HG02623 (cell line): ENCODE measurements at regions not wholly inside any gene's neighbourhood (a gene's known extent, or its start where the extent isn't known, plus 50 kb on each side); places are given as distances from the start of the nearest gene placed in this dataset.

Experiments
- ATAC-seq: cut with Tn5 transposase; IDR thresholded peaks from one replicate; pipeline ENCODE4 v1.9.1; 2021; ENCODE audit warnings: moderate library complexity; ENCODE audit not compliant: unreplicated experiment

DNA sequence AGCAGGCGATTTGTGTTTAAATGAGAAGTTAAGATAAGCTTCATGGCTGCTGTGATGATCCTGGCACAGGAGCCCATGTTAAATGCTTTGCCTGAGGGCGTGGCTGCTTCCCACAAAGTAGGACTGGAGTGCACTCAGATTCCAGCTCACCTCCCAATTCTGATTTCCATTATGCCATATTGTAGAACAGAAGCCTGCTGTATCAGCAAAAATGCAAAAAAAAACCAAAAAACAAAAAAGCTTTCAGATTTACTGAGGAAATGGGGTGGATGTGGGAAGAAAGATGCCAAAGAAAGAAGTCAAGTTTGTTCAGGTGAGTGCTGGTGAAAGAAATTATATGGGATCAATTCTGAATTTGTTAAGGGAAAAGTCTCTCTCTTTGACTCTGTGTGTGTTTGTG is 610.4 kb upstream of the NETO1 start:
- no peak for ATAC-seq

DNA sequence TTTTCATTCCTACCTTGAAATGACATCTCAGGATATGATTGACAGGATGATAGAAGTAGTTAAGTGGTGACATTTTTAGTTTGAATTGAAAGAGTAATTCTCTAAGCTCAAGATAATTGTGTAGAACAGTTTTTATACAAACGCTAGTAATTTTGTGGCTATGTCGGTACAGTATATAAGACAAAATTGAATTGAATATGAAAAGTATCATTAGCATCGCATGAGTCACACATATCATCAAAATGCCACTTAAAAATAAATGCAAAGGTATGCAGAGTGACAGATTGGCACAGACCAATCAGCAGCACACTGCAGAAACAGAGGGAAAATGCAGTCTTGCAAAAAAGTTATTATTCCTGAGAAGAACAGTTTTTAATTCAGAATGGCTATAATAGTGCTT is 608.2 kb upstream of the NETO1 start:
- ATAC-seq, result no peak

DNA sequence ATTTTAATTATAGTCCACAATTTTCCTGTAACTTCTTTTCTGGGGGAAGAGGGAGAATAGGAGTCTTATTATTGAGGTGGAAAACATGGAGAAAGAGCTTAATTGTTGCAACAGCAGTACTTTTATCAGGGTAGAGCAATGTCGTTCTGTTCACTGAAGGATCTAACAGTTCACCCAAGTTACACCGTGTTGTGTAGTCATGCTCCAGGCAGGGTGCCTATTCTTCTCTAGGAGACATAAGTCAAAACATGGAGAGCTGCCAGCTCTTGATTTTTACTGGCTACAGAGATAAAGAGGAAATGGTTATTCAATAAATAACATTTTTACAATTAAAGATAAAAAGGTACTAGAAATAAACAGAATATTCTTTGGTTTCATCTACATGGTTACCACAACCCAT is 594.3 kb upstream of the NETO1 start:
- ATAC-seq, result no peak

DNA sequence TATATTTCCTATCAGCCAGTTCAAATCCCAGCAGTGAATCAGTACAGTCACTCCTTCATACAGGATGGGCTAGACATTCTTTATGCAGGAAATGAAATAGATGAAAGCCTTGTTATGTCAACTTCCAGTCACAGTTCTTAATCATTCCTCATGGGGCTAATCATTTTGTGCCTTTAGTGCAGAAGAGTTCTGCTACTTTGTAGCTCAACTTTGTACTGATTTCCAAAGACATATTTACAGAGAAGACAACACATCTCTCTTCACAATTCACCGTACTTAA is 593.9 kb upstream of the NETO1 start:
- no peak for ATAC-seq

DNA sequence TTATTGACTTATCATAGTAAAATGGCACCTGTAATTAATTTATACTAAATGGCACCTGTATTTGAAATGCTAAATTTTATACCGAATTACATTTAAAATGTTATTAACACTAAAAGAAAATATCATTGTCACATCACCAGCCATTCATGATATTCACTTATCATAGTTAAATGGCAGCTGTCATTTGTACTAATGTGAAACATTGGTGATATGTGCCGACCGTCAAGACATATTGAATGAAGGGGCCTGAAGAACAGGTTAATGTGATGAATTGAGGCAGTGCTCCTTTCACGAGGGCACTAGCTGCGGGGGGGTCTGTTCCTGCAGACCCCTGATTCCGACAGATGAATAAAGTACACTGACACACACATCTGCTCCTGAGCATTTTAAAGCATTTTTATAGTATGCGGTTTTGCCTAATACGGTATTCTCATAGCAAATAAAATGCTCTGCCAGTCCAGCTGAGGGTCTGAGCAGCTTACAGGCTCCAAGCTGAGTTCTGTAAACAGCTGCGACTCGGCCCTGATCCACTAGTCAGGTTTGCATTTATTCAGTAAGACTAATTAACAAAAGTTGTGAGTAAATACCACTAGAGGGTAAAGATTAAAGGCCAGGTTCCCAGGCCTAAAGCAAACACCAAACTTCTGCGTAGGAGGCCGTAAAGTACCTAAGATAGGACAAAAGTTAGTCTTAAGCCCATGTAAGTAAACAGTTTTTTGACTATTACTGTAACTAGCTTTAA is 593.4 kb upstream of the NETO1 start:
- no peak for ATAC-seq

DNA sequence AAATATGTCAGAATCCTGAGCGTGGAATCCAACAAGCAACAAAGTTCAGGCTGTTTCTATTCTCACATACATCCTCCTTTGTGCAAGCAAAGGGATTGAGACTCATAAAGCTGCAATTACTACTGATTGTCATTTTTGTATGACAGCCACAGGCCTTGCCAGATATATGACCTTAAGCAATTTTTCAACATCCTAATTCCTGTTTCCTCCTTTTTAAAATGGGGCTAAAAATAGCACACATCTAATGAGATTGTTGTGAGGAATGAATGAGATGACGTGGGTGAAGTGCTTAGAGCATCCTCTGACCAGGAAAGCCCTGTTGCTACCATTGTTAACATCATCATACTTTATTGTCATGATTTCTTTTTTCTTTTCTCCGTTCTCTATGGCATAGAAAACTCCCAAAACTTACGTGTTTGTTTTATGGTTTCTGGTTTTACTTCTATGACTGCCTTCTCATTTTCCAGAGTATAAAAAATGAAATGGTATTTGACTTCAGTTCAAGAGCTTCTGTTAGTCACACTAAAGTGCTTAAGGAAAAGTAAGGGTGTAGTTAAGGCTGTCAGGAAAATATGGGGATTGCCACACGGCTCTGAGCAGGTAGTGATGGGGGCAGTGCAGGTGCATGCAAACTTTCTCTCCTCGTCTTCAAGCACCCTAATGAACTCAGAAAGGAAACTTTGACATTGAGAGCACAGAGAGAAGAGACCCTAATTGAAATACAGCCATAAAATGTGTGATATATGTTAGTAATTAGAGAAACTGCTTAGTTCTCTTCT is 590.6 kb upstream of the NETO1 start:
- ATAC-seq, result no peak

DNA sequence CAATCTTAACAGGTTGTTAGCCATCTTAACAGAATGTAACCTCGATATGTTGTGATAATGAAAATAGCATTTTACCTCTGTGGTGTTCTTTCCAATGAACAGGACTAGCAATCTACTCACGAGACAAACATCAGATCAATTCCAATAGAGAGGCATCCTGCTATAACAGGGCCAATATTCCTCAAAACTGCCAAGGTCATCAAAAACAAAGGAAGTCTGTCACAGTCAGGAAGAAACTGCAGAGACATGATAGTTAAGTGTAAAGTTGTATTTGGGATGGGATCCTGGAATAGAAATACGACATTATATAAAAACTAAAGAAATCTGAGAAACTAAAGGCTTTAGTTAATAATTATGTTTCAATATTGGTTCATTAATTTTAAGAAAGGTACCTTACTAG is 588.9 kb upstream of the NETO1 start:
- no peak for ATAC-seq

DNA sequence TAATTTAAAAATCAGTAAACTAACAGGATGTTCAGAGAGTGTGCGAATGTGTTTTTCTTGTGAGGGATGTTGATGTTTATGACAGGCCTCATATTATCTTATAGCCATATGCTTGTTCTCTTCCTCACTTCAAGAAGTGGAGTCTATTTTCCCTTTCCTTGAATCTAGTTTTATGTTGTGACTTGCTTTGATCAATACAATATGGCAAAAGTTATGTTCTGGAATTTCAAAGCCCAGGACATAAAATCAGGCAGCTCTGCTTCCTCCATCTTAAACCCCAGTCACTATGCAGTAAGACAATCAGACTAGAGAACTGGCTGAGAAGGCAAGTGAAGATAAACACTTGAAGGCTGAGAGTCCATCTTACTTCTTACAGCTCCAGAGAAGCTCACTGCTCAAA is 585.1 kb upstream of the NETO1 start:
- ATAC-seq, result no peak

DNA sequence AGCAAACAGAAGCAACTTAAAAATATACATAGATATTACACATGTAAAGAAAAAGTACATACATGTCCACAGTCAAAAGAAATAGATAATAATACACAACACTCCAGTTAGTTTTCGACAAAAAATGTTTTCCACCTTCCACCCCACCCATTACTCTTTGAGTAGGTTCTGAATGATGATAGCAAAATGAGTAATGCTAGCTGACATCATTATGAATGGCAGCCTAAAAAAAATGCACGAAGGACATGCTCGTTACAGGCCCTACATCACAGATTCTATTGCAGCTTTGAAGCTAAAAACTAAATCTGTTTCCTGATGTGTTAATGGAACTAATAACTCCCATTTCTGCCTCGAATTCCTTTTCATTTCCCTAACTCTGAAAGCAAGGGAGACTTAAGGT is 578.7 kb upstream of the NETO1 start:
- ATAC-seq, result no peak

DNA sequence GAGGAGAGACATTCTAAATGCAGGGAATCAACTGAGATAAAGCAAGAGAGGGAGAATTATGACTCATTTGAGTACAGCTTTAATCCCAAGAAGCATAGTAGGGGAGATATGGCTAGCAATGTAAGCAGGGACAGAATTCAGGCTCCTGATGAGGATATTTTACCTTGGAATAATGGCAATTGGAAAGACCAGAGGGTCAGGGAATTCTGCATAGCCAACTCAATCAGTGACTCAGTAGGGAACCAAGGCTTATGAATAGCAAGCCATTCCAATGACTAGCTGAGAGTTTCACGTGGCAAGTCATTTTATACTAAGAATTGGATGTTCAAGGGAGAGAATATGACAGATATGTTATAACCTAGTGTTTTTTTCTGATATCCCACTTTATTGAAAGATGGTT is 563.8 kb upstream of the NETO1 start:
- no peak for ATAC-seq

DNA sequence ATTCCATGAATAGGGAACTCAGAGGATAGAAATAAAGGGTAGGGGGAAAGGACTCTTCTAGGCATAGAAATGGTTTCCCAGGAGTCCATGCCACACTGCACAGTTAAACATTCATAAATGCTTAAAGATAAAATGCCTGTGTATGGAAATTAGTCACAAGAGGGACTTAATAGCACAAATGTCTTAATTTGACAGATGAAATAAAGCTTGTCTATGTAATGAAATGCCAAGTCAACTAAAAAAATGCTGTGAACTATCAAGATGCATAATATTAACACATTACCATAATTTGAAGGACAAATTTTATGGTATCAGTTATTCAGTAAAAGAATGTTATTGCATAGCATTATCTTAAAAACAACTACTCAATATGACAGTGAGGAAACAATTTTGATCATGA is 553.2 kb upstream of the NETO1 start:
- ATAC-seq, result no peak

DNA sequence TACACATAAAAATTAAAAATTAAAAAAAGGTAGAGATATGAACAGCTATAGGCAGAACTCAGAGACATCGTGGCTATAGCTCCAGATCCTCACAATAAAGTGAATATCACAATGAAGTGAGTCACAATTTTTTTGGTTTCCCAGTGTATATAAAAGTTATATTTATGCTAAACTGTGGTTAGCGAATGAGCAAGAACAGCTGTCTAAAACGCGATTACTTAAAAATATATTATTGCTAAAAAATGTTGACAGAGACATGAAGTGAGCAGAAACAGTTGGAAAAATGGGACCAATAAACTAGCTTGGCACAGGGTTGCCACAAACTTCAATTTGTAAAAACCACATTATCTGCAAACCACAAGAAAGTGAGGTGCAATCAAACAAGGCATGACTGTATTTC is 551.7 kb upstream of the NETO1 start:
- ATAC-seq, result no peak

DNA sequence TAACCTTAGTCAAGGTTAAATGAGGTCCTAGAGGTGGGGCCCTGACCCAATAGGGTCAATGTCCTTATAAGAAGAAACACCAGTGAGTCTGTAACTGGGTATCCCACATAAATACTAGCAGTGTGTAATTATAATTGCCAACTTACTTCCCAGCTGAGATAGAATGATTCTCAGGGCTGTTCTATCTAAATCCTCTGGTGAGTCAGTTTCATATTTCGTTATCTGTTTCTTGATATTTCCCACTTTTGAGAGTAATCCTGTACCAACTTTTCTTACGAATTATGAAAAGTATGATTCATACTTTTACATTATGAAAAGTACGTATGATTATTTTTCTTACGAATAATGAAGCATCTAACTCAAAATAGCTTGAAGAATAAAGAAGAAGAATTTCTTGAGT is 546.8 kb upstream of the NETO1 start:
- no peak for ATAC-seq

DNA sequence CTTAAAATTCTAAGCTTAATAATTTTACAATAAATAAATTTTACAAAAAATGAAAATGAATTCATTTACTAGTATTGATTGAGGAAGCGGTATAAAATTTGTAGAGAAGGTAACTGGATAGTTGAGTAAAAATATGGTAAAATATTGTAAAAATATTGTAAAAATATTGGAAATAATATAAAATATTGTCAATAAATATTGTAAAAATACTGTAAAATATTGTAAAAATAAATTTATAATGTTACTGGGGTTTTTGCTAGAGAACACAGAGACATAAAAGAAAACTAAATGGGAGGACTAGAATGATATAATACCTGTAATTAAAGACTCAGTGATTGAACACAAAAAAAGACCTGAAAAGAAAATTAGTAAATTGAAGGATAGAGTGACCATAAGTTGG is 546.3 kb upstream of the NETO1 start:
- no peak for ATAC-seq

DNA sequence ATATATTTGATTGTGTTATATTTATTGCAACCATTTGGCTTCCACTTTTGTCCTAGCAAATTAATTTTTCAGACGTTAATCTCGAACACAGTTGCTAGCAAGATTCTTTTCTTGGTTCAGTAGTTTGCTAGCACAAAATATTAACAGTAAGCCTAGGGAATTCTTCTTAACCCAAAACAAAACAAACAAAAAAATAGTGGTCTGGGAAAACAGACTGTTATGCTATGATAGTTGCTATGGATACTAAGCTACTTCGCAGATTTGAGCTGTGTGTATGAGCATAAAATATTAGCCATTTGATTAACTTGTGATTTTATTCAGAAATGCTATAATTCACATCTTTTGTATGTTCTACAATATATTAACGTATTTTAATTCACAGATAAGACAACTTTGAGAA is 541.5 kb upstream of the NETO1 start:
- ATAC-seq, result no peak

DNA sequence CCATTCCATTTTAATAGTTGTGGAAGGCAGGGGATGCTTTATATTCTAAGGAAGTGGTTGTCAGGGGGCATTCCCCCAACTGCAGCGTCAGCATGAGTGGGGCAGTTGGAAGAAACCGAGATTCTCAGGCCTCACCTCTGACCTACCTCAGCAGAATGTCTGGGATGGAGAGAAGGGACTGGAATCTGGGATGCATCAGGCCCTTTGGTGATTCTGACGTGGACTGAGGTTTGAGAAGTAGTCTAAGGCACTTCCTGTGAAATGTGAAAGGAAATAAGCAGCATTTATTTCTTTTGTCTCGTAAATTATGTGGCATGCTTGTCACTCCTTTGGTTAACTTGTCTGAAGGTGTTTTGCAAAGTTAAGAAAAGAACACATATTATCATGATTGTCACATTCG is 540.7 kb upstream of the NETO1 start:
- ATAC-seq, result no peak

DNA sequence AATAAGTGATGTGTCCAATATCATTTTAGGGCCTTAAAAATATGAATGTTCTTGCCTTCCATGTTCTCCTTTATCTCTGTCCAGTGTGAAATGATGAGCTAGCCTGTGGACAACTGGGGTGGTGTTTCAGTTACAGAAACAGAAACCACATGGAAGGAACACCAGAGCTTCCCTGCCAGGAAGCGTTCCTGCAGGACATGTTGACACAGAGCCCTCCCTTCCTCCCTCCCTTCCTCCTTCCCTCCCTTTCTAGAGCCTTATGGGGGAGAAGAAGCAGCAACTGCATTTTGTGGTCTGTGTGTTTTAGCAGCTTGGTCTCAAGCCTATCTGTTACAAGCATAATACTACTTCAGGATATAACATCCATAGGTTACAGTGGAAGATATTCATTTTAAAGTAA is 539.7 kb upstream of the NETO1 start:
- no peak for ATAC-seq

DNA sequence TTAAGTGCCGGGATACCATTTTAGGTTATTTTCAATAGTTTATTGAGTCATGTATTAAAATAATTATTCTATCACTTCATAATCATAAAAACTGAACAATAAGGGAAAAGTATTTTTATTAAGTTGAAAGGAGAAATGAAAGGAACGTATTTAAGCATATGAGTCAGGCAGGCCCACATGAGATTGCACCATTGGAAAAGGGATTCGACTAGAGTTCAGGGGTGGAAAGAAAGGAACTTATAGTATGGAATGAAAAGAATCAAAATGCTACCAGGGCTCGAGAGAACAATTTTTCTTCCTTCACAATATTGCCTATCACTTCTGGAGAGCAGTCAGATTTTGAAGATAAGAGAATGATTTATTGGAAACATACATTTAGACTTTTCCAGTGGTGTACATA is 516.5 kb upstream of the NETO1 start:
- no peak for ATAC-seq

DNA sequence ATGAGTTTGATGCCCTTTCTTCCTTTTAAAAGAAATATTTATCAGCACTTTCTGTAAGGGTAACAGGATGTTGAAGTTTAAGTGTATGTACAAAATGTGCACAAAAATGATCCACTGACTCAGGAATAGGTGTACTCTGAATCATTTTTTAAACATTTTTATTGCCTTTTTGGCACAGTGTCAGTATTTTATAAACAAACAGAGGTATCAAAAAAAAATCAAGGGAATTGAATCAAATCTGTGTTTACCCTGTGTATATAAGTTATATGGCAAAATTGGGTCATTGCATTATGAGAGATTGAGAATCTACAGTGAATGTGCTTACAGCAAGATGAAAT is 513.9 kb upstream of the NETO1 start:
- ATAC-seq, result no peak

DNA sequence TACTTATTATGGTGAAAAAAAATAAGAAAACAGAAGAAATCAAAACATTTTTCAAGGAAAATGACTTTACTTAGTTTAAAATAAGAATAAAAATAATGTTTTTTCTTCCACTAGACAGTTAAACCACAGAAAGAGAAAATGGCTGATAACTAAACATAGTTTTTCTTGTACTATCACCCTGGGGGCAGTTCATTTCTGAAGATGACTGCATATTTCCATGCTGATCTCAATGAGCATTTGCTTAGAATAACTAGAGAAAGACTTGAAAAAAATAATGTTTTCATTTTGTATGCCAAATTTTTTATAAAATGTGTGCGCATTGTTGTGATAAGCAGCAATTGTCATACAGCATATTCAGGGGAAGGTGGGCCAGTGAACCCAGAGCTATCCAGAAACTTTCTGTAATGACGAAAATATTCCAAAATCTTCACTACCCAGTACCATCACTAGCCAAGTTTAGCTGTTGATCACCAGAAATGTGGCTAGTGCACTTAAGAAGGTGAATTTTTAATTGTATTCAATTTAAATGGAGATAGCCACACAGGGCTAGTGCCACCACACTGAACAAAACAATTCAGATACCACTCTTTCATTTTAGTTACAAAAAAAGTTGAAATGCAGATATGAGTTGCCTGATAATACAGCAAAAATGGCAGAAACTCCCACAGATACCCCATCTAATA is 513.4 kb upstream of the NETO1 start:
- no peak for ATAC-seq

DNA sequence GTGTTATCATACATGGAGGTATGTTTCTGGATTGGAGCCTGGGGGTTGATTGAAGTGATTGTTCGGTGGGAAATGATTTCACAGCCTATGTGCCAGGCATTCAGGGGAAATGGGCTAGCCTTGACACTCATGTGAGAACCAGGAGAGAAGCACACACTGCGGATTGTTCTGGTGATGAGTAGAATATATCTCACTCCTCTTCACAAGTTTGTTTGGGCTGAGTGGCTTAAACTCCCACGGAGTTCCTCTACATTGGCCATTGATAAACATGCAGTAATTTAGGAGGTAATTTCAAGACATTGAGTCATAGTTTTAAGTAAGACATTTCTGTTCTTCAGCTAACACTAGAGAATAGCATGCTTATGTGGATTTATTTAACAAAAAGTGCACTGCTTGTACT is 498.9 kb upstream of the NETO1 start:
- ATAC-seq, result no peak

DNA sequence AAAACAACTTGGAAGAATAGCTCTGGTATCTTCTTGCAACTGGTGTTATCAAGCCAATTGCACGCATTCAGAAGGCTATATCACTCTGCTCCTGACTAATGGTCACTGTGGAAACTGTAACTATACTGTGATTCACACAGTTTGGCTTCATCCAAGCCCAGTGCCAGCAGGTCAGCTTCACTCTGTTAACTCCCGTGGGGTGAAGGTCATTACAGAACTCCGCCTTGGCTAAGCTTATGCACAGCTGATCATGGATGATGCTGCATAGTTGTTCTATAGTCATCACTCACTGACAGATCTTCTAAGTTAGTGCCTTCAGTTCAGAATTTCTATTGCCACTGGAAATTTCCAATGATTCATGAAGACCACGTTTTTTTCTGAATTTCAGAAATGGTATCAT is 497.2 kb upstream of the NETO1 start:
- ATAC-seq, result no peak

DNA sequence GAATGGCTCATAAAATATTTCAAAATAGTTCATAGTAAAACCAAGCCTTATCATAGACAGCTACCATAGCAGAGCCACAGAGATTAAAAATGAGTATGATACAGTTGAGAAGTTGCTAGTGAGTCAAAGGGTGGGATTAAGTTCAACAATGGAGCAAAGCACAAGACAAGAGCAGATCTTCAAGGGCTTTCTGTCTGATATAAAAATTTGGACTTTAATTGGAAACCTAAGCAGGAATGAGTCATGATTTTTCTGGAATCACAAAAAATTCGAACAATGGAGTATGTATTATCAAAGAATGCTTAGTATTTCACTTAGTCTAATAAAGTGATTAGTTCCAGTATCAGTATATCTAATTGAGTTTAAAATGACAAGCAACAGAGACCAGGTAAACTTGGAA is 487.3 kb upstream of the NETO1 start:
- ATAC-seq, result no peak
